SU-DHL-6 (cell line): ENCODE measurements at regions not wholly inside any gene's neighbourhood (a gene's known extent, or its start where the extent isn't known, plus 50 kb on each side); places are given as distances from the start of the nearest gene placed in this dataset.

Experiments
- H2AFZ ChIP-seq: fragments of 200-600 bp; sonication (generic); 2 replicates; pipeline ENCODE4 v1.6.1; 2014; ENCODE audit warnings: low read depth, mild to moderate bottlenecking, moderate library complexity, mixed read lengths, antibody characterized with exemption, low read length; ENCODE audit not compliant: severe bottlenecking
- H3F3A ChIP-seq: fragments of 200-600 bp; shearing (Covaris generic); 2 replicates; pipeline ENCODE4 v1.6.0; 2016; ENCODE audit warnings: antibody characterized with exemption, mild to moderate bottlenecking; ENCODE audit not compliant: insufficient read depth
- H3K27ac ChIP-seq: fragments of 200-600 bp; sonication (generic); 2 replicates; pipeline ENCODE4 v1.5.1; 2016; ENCODE audit warnings: low read depth, mild to moderate bottlenecking, low read length, moderate library complexity, mixed read lengths
- H3K27me3 ChIP-seq: fragments of 200-600 bp; sonication (generic), shearing (Covaris generic); 2 replicates; pipeline ENCODE4 v1.6.0; 2014; ENCODE audit warnings: mild to moderate bottlenecking, low read length
- H3K36me3 ChIP-seq: fragments of 200-600 bp; sonication (generic); 2 replicates; pipeline ENCODE4 v1.6.1; 2014; ENCODE audit warnings: mild to moderate bottlenecking, low read length, mixed read lengths
- H3K4me2 ChIP-seq: fragments of 300-600, 200-600 bp; shearing (Covaris generic), sonication (generic); 2 replicates; pipeline ENCODE4 v1.6.0; 2014; ENCODE audit warnings: low read length, low read depth, mild to moderate bottlenecking; ENCODE audit not compliant: poor library complexity, severe bottlenecking
- H3K4me3 ChIP-seq: fragments of 200-600 bp; sonication (generic); 2 replicates; pipeline ENCODE4 v1.5.1; 2014; ENCODE audit warnings: antibody characterized with exemption, low read length, mild to moderate bottlenecking, mixed read lengths; ENCODE audit not compliant: insufficient read depth, poor library complexity, severe bottlenecking
- H3K79me2 ChIP-seq: fragments of 200-600 bp; sonication (generic); 2 replicates; pipeline ENCODE4 v1.6.1; 2014; ENCODE audit warnings: mild to moderate bottlenecking, low read length, moderate library complexity; ENCODE audit not compliant: insufficient read depth
- H3K9ac ChIP-seq: fragments of 200-600 bp; sonication (generic); 2 replicates; pipeline ENCODE4 v1.7.0; 2014; ENCODE audit warnings: mild to moderate bottlenecking, low read length
- H3K9me2 ChIP-seq: fragments of 200-600 bp; sonication (generic); replicated peaks from 2 replicates; pipeline ENCODE4 v1.6.1; 2014; ENCODE audit warnings: low read length; ENCODE audit not compliant: insufficient read depth
- H3K9me3 ChIP-seq: fragments of 200-600 bp; sonication (generic); 2 replicates; pipeline ENCODE4 v1.6.1; 2014; ENCODE audit warnings: low read length, mixed read lengths; ENCODE audit not compliant: insufficient read depth
- H4K20me1 ChIP-seq: fragments of 200-600 bp; sonication (generic); 2 replicates; pipeline ENCODE4 v1.6.1; 2014; ENCODE audit warnings: low read depth, mild to moderate bottlenecking, antibody characterized with exemption, low read length, moderate library complexity, mixed read lengths
- EZH2phosphoT487 ChIP-seq: fragments of 200-600 bp; sonication (generic), shearing (Covaris generic); conservative IDR thresholded peaks from 2 replicates; pipeline ENCODE4 v1.6.1; 2018; ENCODE audit warnings: mild to moderate bottlenecking, antibody characterized with exemption, low read length, moderate library complexity, mixed read lengths
- TF ChIP-seq, protein P1 (sequence below): fragments of 200-600 bp; sonication (generic); IDR thresholded peaks from one replicate; pipeline ENCODE4 v1.5.1; 2017; ENCODE audit warnings: antibody characterized with exemption, mild to moderate bottlenecking, low read length, moderate library complexity; ENCODE audit not compliant: insufficient read depth, poor library complexity, severe bottlenecking

DNA sequence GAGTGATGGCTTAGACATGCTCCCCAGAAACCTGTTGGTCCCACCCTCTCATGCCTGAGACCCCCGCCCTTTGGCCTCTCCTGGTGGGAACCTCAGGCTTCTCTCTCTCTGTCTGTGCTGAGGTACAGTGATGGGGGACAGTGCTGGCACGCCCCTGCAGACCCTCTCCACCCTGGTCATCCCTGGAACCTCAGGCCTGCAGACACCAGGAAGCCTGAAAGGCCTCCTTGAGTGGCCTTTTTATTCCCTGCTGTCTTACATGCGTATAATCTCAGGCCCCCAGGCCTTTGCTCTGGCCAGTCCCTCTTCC lies 78.5 kb upstream of the MAFB start:
- Histone ChIP-seq H3K36me3 (no peaks in the 10 kb centered on the region), H3K4me2 (no peak overlapping the region), H3K9me3 (no peaks in the 10 kb centered on the region), H3K27me3 (no peaks in the 10 kb centered on the region), H3K4me3 (no peak overlapping the region), H3K79me2 (no peaks in the 10 kb centered on the region), H3K9me2 (no peaks in the 10 kb centered on the region), H4K20me1 (no peaks in the 10 kb centered on the region), H3K9ac (no peak overlapping the region), H3F3A (no peaks in the 10 kb centered on the region), H2AFZ (no peak overlapping the region), H3K27ac (no peak overlapping the region)
- no peak for TF ChIP-seq EZH2phosphoT487
- TF ChIP-seq, protein P1, sequence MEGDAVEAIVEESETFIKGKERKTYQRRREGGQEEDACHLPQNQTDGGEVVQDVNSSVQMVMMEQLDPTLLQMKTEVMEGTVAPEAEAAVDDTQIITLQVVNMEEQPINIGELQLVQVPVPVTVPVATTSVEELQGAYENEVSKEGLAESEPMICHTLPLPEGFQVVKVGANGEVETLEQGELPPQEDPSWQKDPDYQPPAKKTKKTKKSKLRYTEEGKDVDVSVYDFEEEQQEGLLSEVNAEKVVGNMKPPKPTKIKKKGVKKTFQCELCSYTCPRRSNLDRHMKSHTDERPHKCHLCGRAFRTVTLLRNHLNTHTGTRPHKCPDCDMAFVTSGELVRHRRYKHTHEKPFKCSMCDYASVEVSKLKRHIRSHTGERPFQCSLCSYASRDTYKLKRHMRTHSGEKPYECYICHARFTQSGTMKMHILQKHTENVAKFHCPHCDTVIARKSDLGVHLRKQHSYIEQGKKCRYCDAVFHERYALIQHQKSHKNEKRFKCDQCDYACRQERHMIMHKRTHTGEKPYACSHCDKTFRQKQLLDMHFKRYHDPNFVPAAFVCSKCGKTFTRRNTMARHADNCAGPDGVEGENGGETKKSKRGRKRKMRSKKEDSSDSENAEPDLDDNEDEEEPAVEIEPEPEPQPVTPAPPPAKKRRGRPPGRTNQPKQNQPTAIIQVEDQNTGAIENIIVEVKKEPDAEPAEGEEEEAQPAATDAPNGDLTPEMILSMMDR: no peak

DNA sequence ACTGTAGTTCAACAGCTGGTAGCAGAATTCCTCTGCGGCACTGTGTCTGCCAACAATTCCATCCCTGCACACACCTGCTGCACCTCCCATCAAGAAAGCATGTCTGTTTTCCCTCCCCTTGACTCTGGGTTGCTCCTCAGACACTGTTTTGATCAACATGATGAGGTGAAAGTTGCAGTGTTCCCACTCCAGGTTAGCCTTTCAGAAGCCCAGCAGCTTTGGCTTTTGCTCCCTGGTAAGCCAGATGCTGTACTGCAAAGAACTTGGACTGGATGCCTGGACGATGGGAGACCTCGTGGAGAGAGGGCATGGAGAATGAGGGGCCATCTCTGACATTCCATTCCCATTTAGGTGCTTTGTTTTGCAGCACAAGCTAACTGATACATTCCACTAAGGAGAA lies 79.1 kb upstream of the MAFB start:
- Histone ChIP-seq H3K4me2 (no peak overlapping the region), H3K9ac (no peak overlapping the region), H3K79me2 (no peaks in the 10 kb centered on the region), H3K9me2 (no peaks in the 10 kb centered on the region), H3K9me3 (no peaks in the 10 kb centered on the region), H3F3A (no peaks in the 10 kb centered on the region), H3K36me3 (no peaks in the 10 kb centered on the region), H2AFZ (no peak overlapping the region), H3K27ac (no peak overlapping the region), H3K27me3 (no peaks in the 10 kb centered on the region), H3K4me3 (no peak overlapping the region), H4K20me1 (no peaks in the 10 kb centered on the region)
- TF ChIP-seq EZH2phosphoT487: no peak
- TF ChIP-seq, protein P1: no peak

DNA sequence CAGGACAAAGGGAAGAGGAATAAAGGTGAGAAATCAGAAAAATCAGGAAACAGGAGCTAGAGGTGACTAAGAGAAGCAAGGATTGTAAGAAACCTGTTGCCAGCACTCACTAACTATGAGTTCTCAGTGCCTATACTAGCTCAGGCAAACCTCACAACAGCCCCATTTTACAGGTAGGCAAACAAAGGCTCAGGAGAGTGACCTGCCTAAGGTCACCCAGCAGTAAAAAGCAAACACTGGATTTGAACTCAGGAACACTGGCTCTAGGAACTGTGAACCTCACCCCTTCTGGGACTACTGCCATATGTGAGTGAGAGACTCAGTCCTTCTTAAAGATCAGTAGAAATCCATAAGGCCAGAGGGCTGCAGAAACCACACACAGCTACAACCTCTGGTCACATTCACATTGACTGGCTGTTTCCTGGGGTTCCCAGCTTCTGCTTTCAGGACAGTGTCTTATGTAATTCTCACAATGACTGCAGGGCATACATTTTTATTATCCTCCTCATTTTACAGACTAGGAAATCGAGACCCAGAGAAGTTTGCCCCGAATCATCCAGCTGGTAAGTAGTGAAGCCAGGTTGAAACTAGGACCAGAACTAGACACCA lies 80.7 kb upstream of the MAFB start:
- H3K36me3 ChIP-seq: no peaks in the 10 kb centered on the region
- H3K27me3 ChIP-seq: no peaks in the 10 kb centered on the region
- no peaks in the 10 kb centered on the region for H3F3A ChIP-seq
- H3K9ac ChIP-seq: no peak overlapping the region
- H4K20me1 ChIP-seq: no peaks in the 10 kb centered on the region
- H3K27ac ChIP-seq: no peak overlapping the region
- no peak overlapping the region for H3K4me3 ChIP-seq
- no peaks in the 10 kb centered on the region for H3K9me3 ChIP-seq
- no peak overlapping the region for H2AFZ ChIP-seq
- TF ChIP-seq EZH2phosphoT487: no peak
- TF ChIP-seq, protein P1: no peak
- H3K4me2 ChIP-seq: no peak overlapping the region
- no peaks in the 10 kb centered on the region for H3K9me2 ChIP-seq
- no peaks in the 10 kb centered on the region for H3K79me2 ChIP-seq
